A549 (cell line): ENCODE measurements at regions not wholly inside any gene's neighbourhood (a gene's known extent, or its start where the extent isn't known, plus 50 kb on each side); places are given as distances from the start of the nearest gene placed in this dataset.

Experiments used
- ATAC-seq, 2 experiments: fragments of 200-7000 bp in 1 of 2; fragments of >200 bp in 1 of 2; cut with Nextera tagmentation in 1 of 2; cut with Tn5 transposase in 1 of 2; 3 replicates each; pipeline versions ENCODE4 v1.8.0 to v1.9.1; 2018 to 2020; ENCODE audit warnings: mild to moderate bottlenecking in 1 of 2, moderate library complexity in 1 of 2
- CTCF ChIA-PET: fragments of 300-600 bp; sonication (Branson Sonifier 250); formaldehyde crosslinking; extraction: SDS; loops from one replicate; lab custom pipeline; 2021; ENCODE audit warnings: antibody characterized with exemption, inconsistent platforms; lab: Yijun Ruan, JAX
- POLR2A ChIA-PET: fragments of 350-600 bp; formaldehyde crosslinking; extraction: SDS; loops from one replicate; lab custom pipeline; 2021; ENCODE audit warnings: antibody characterized with exemption, inconsistent platforms; lab: Yijun Ruan, JAX
- DNase-seq, 2 experiments: peaks; one replicate each; pipeline versions ENCODE4 v3.0.0 to v3.0.0-alpha.2; 2011 to 2016; ENCODE audit warnings: low read depth in 1 of 2, low spot score in 1 of 2
- FAIRE-seq: peaks from 2 replicates; lab custom pipeline; 2011; peaks lifted over from hg19 to GRCh38; lab: Jason Lieb, UNC
- H3K27ac ChIP-seq, 2 experiments: fragments of >200 bp; sonication (Bioruptor Twin); formaldehyde crosslinking; 3 replicates each; pipeline ENCODE4 v1.5.1; 2016 to 2017
- H3K4me1 ChIP-seq: fragments of >200 bp; sonication (Bioruptor Twin); formaldehyde crosslinking; 3 replicates; pipeline ENCODE4 v1.6.1; 2016
- H3K4me2 ChIP-seq: fragments of >200 bp; sonication (Bioruptor Twin); formaldehyde crosslinking; 3 replicates; pipeline ENCODE4 v1.6.1; 2016
- H3K4me3 ChIP-seq: fragments of >200 bp; sonication (Bioruptor Twin); formaldehyde crosslinking; 3 replicates; pipeline ENCODE4 v1.5.1; 2016
- H3K9me3 ChIP-seq: fragments of >200 bp; sonication (Bioruptor Twin); formaldehyde crosslinking; 3 replicates; pipeline ENCODE4 v1.6.1; 2016
- ATOH8 ChIP-seq: fragments of 250-450 bp; sonication (Bioruptor Pico); IDR thresholded peaks from 2 replicates; pipeline ENCODE4 v1.5.0; 2020; ENCODE audit warnings: low read depth, mild to moderate bottlenecking, moderate library complexity
- CEBPB ChIP-seq, 2 experiments: fragments of >200 bp in 1 of 2; sonication (Bioruptor Twin) in 1 of 2; formaldehyde crosslinking in 1 of 2; IDR thresholded peaks; 2 replicates each; pipeline ENCODE4 v1.6.1; 2012 to 2016
- CHD2 ChIP-seq: fragments of 150-350 bp; IDR thresholded peaks from 2 replicates; pipeline ENCODE4 v1.6.1; 2014; ENCODE audit warnings: low read length; ENCODE audit not compliant: partially characterized antibody
- CHD4 ChIP-seq: fragments of 200-600 bp; sonication (generic); IDR thresholded peaks from 2 replicates; pipeline ENCODE4 v1.6.1; 2016; ENCODE audit warnings: antibody characterized with exemption, mild to moderate bottlenecking, borderline replicate concordance
- EHF ChIP-seq: fragments of 250-450 bp; sonication (Bioruptor Pico); IDR thresholded peaks from 2 replicates; pipeline ENCODE4 v1.5.0; 2020; ENCODE audit warnings: mild to moderate bottlenecking
- EHMT2 ChIP-seq: fragments of 200-600 bp; sonication (generic); IDR thresholded peaks from 2 replicates; pipeline ENCODE4 v1.6.1; 2016; ENCODE audit warnings: antibody characterized with exemption, low read depth, mild to moderate bottlenecking, moderate library complexity
- FOSL2 ChIP-seq, 2 experiments: fragments of 450-650 bp in 1 of 2; fragments of >200 bp in 1 of 2; sonication (Bioruptor Twin) in 1 of 2; formaldehyde crosslinking; IDR thresholded peaks; 2 replicates each; pipeline versions ENCODE4 v1.5.0 to v1.6.1; 2016 to 2020; ENCODE audit warnings: mild to moderate bottlenecking in 1 of 2, moderate library complexity in 1 of 2
- HOXA7 ChIP-seq: fragments of 250-450 bp; sonication (Bioruptor Pico); IDR thresholded peaks from 2 replicates; pipeline ENCODE4 v1.5.0; 2020; ENCODE audit warnings: mild to moderate bottlenecking, moderate library complexity
- HOXB13 ChIP-seq: fragments of 250-450 bp; sonication (Bioruptor Pico); IDR thresholded peaks from 2 replicates; pipeline ENCODE4 v1.5.0; 2020; ENCODE audit warnings: low read depth, mild to moderate bottlenecking, moderate library complexity
- JUNB ChIP-seq: fragments of >200 bp; sonication (Bioruptor Twin); formaldehyde crosslinking; IDR thresholded peaks from 2 replicates; pipeline ENCODE4 v1.6.1; 2016
- KDM1A ChIP-seq: fragments of 200-600 bp; sonication (generic); IDR thresholded peaks from 2 replicates; pipeline ENCODE4 v1.6.1; 2016; ENCODE audit warnings: low read depth, mild to moderate bottlenecking
- MAFK ChIP-seq: fragments of 450-650 bp; IDR thresholded peaks from 2 replicates; pipeline ENCODE4 v1.6.1; 2014; ENCODE audit not compliant: partially characterized antibody
- MAX ChIP-seq: IDR thresholded peaks from 2 replicates; pipeline ENCODE4 v1.6.1; 2012
- MAZ ChIP-seq: fragments of 150-350 bp; IDR thresholded peaks from 2 replicates; pipeline ENCODE4 v1.6.1; 2014; ENCODE audit warnings: antibody characterized with exemption, low read depth, low read length, borderline replicate concordance
- NFE2L2 ChIP-seq: fragments of 150-350 bp; conservative IDR thresholded peaks from 2 replicates; pipeline ENCODE4 v1.6.1; 2014; ENCODE audit warnings: low read length
- NPAS2 ChIP-seq: fragments of 250-450 bp; sonication (Bioruptor Pico); IDR thresholded peaks from 2 replicates; pipeline ENCODE4 v1.8.0; 2022; ENCODE audit warnings: mild to moderate bottlenecking, moderate library complexity, borderline replicate concordance
- NR3C1 ChIP-seq: fragments of >200 bp; sonication (Bioruptor Twin); formaldehyde crosslinking; IDR thresholded peaks from 3 replicates; pipeline ENCODE4 v1.6.1; 2017
- PBX3 ChIP-seq: IDR thresholded peaks from 2 replicates; pipeline ENCODE4 v1.6.1; 2012
- POLR2A ChIP-seq: IDR thresholded peaks from 2 replicates; pipeline ENCODE4 v1.6.1; 2012; ENCODE audit warnings: mild to moderate bottlenecking, low read length
- POLR2AphosphoS2 ChIP-seq: conservative IDR thresholded peaks from 2 replicates; pipeline ENCODE4 v1.6.1; 2012; ENCODE audit warnings: low read length, improper control_type of control experiment, inconsistent platforms
- RARB ChIP-seq: fragments of 250-450 bp; sonication (Bioruptor Pico); IDR thresholded peaks from 2 replicates; pipeline ENCODE4 v1.8.0; 2021; ENCODE audit warnings: mild to moderate bottlenecking, moderate library complexity
- RCOR1 ChIP-seq: fragments of 150-350 bp; IDR thresholded peaks from 2 replicates; pipeline ENCODE4 v1.6.1; 2014; ENCODE audit warnings: antibody characterized with exemption, low read length, low read depth
- RNF2 ChIP-seq: fragments of 200-600 bp; sonication (generic); IDR thresholded peaks from 2 replicates; pipeline ENCODE4 v1.6.1; 2016; ENCODE audit warnings: low read depth, mild to moderate bottlenecking, antibody characterized with exemption, moderate library complexity, borderline replicate concordance
- ZC3H11A ChIP-seq: fragments of 450-650 bp; IDR thresholded peaks from 2 replicates; pipeline ENCODE4 v1.6.1; 2014; ENCODE audit warnings: antibody characterized with exemption, mild to moderate bottlenecking
- ZFP36 ChIP-seq: fragments of 450-650 bp; IDR thresholded peaks from 2 replicates; pipeline ENCODE4 v1.6.1; 2014; ENCODE audit warnings: borderline replicate concordance; ENCODE audit not compliant: partially characterized antibody
- ZSCAN20 ChIP-seq: fragments of 250-450 bp; sonication (Bioruptor Pico); IDR thresholded peaks from 2 replicates; pipeline ENCODE4 v1.8.0; 2022; ENCODE audit warnings: mild to moderate bottlenecking, moderate library complexity
- WGBS: methylation state at CpG from one replicate; pipeline ENCODE4 v1.1.6; 2017; ENCODE audit errors: missing lambda C conversion rate; 5-methylcytosine and 5-hydroxymethylcytosine counted together

GRCh38 chr9:124198948-124199347 is 58.8 kb upstream of the NEK6 start:
- TF ChIP-seq CHD4 = no peak
- no peak for TF ChIP-seq CEBPB (IDR thresholded peaks at IDR 0.05)
- no peak for TF ChIP-seq EHMT2
- TF ChIP-seq RCOR1 = no peak
- TF ChIP-seq EHF (CRISPR knock-in tag) = no peak
- no peak for TF ChIP-seq JUNB
- no peak for TF ChIP-seq MAFK
- no peak for TF ChIP-seq HOXB13
- no peak for TF ChIP-seq MAZ
- no peak overlapping the region for H3K4me3 ChIP-seq
- POLR2A ChIA-PET = no interaction called here
- peaks cover 19% of the 10 kb centered on the region for H3K9me3 ChIP-seq
- no peak for FAIRE-seq
- no peak overlapping the region for H3K27ac ChIP-seq
- 46% methylated on average over 4 of the region's 4 CpGs for WGBS
- no peaks in the 10 kb centered on the region for H3K4me1 ChIP-seq
- CTCF ChIA-PET = interaction anchor here (0.6 to 1.2 kb wide), 2 partner anchors 25 to 64 kb away, joined by 3 to 4 read pairs; no protein-coding TSS in a partner anchor
- no peak overlapping the region for H3K4me2 ChIP-seq
- DNase-seq = no peak
- ATAC-seq = no peak

GRCh38 chr9:124199474-124199873 is 58.3 kb upstream of the NEK6 start:
- Histone ChIP-seq H3K4me2 (no peak overlapping the region), H3K9me3 (peaks cover 17% of the 10 kb centered on the region), H3K4me3 (no peak overlapping the region), H3K27ac (no peak overlapping the region), H3K4me1 (no peaks in the 10 kb centered on the region)
- POLR2A ChIA-PET = no interaction called here
- TF ChIP-seq HOXA7 (CRISPR knock-in tag) (no peak), KDM1A (no peak), RCOR1 (no peak), CHD2 (no peak), POLR2AphosphoS2 (no peak), NR3C1 (no peak), RNF2 (no peak), ZC3H11A (no peak), POLR2A (no peak), RARB (CRISPR knock-in tag) (no peak), NPAS2 (CRISPR knock-in tag) (no peak), PBX3 (no peak), ZFP36 (no peak), FOSL2 (IDR thresholded peaks at IDR 0.05) (no peak), FOSL2 (CRISPR knock-in tag; IDR thresholded peaks at IDR 0.05) (no peak), ATOH8 (CRISPR knock-in tag) (no peak), MAX (no peak), ZSCAN20 (no peak), NFE2L2 (no peak)
- DNase-seq (no peak), ATAC-seq (no peak), FAIRE-seq (no peak)
- WGBS = 59% methylated on average over 3 of the region's 3 CpGs
- CTCF ChIA-PET = interaction anchor here (1.2 kb wide), 1 partner anchor 26 kb away, joined by 4 read pairs; no protein-coding TSS in a partner anchor
